H9 (cell line): ENCODE measurements at regions not wholly inside any gene's neighbourhood (a gene's known extent, or its start where the extent isn't known, plus 50 kb on each side); places are given as distances from the start of the nearest gene placed in this dataset.

Source experiments
- DNase-seq: peaks from one replicate; pipeline ENCODE4 v3.0.0-alpha.2; 2017
- H2AFZ ChIP-seq: one replicate; pipeline ENCODE4 v1.6.1; 2013; ENCODE audit warnings: mild to moderate bottlenecking, low read length, control low read depth, moderate library complexity
- H2AK5ac ChIP-seq: 2 replicates; pipeline ENCODE4 v1.6.1; 2013; ENCODE audit warnings: low read length, control low read depth, mixed read lengths; ENCODE audit not compliant: insufficient read length
- H2BK120ac ChIP-seq: one replicate; pipeline ENCODE4 v1.6.1; 2013; ENCODE audit warnings: low read depth, mild to moderate bottlenecking, low read length, control low read depth, inconsistent platforms; ENCODE audit not compliant: poor library complexity, severe bottlenecking
- H2BK12ac ChIP-seq: 2 replicates; pipeline ENCODE4 v1.6.1; 2013; ENCODE audit warnings: low read length, control low read depth, mixed read lengths, low read depth; ENCODE audit not compliant: insufficient read length
- H2BK15ac ChIP-seq: 2 replicates; pipeline ENCODE4 v1.6.1; 2013; ENCODE audit warnings: low read depth, low read length, control low read depth
- H2BK20ac ChIP-seq: one replicate; pipeline ENCODE4 v1.6.1; 2013; ENCODE audit warnings: low read depth, mild to moderate bottlenecking, low read length, control low read depth, inconsistent platforms; ENCODE audit not compliant: poor library complexity, severe bottlenecking
- H2BK5ac ChIP-seq: 2 replicates; pipeline ENCODE4 v1.6.1; 2013; ENCODE audit warnings: low read length, control low read depth, mixed read lengths; ENCODE audit not compliant: insufficient read length
- H3K14ac ChIP-seq: 2 replicates; pipeline ENCODE4 v1.6.1; 2013; ENCODE audit warnings: low read length, control low read depth; ENCODE audit not compliant: insufficient read depth
- H3K18ac ChIP-seq: 2 replicates; pipeline ENCODE4 v1.6.1; 2013; ENCODE audit warnings: low read depth, mild to moderate bottlenecking, mixed read lengths, low read length, control low read depth; ENCODE audit not compliant: insufficient read length
- H3K23ac ChIP-seq: 2 replicates; pipeline ENCODE4 v1.6.1; 2013; ENCODE audit warnings: low read length, control low read depth, mixed read lengths, low read depth; ENCODE audit not compliant: insufficient read length
- H3K23me2 ChIP-seq: 2 replicates; pipeline ENCODE4 v1.6.1; 2013; ENCODE audit warnings: low read depth, mild to moderate bottlenecking, mixed read lengths, low read length, control low read depth; ENCODE audit not compliant: insufficient read length, poor library complexity, severe bottlenecking
- H3K27ac ChIP-seq: 2 replicates; pipeline ENCODE4 v1.5.1; 2013; ENCODE audit warnings: low read length, control low read depth, mixed read lengths, low read depth; ENCODE audit not compliant: insufficient read length
- H3K27me3 ChIP-seq: 2 replicates; pipeline ENCODE4 v1.6.1; 2013; ENCODE audit warnings: low read length, control low read depth, inconsistent platforms; ENCODE audit not compliant: insufficient read depth
- H3K4ac ChIP-seq: 2 replicates; pipeline ENCODE4 v1.6.1; 2013; ENCODE audit warnings: low read depth, mild to moderate bottlenecking, control low read depth, inconsistent platforms, low read length, moderate library complexity
- H3K4me1 ChIP-seq: 2 replicates; pipeline ENCODE4 v1.6.1; 2013; ENCODE audit warnings: low read length, control low read depth, inconsistent platforms; ENCODE audit not compliant: insufficient read depth
- H3K4me2 ChIP-seq: 2 replicates; pipeline ENCODE4 v1.6.1; 2013; ENCODE audit warnings: low read length, control low read depth, mixed read lengths; ENCODE audit not compliant: insufficient read length, insufficient read depth
- H3K56ac ChIP-seq: 2 replicates; pipeline ENCODE4 v1.6.1; 2013; ENCODE audit warnings: low read depth, mild to moderate bottlenecking, mixed read lengths, low read length, control low read depth; ENCODE audit not compliant: insufficient read length
- H3K79me1 ChIP-seq: 2 replicates; pipeline ENCODE4 v1.6.1; 2013; ENCODE audit warnings: low read depth, mild to moderate bottlenecking, moderate library complexity, low read length, control low read depth, inconsistent platforms; ENCODE audit not compliant: insufficient read depth, poor library complexity, severe bottlenecking
- H3K79me2 ChIP-seq: 2 replicates; pipeline ENCODE4 v1.6.1; 2013; ENCODE audit warnings: low read length, control low read depth, inconsistent platforms; ENCODE audit not compliant: insufficient read depth
- H3K9ac ChIP-seq: 2 replicates; pipeline ENCODE4 v1.6.1; 2013; ENCODE audit warnings: low read length, control low read depth, mixed read lengths; ENCODE audit not compliant: insufficient read length; ENCODE audit errors: extremely low read depth
- H3K9me3 ChIP-seq: one replicate; pipeline ENCODE4 v1.6.1; 2013; ENCODE audit warnings: low read depth, low read length, inconsistent platforms; ENCODE audit not compliant: control insufficient read depth
- H3T11ph ChIP-seq: one replicate; pipeline ENCODE4 v1.6.1; 2013; ENCODE audit warnings: mild to moderate bottlenecking, low read length, control low read depth, inconsistent platforms
- H4K20me1 ChIP-seq: one replicate; pipeline ENCODE4 v1.6.1; 2013; ENCODE audit not compliant: control insufficient read depth, insufficient read length, insufficient read depth
- H4K5ac ChIP-seq: 2 replicates; pipeline ENCODE4 v1.6.1; 2013; ENCODE audit warnings: low read depth, mild to moderate bottlenecking, mixed read lengths, low read length, control low read depth; ENCODE audit not compliant: insufficient read length
- H4K8ac ChIP-seq: replicated peaks from 2 replicates; pipeline ENCODE4 v1.6.1; 2013; ENCODE audit warnings: low read length, control low read depth, mixed read lengths, low read depth; ENCODE audit not compliant: insufficient read length
- H4K91ac ChIP-seq: 2 replicates; pipeline ENCODE4 v1.6.1; 2013; ENCODE audit warnings: low read depth, mild to moderate bottlenecking, moderate library complexity, mixed read lengths, low read length, control low read depth; ENCODE audit not compliant: insufficient read length
- H3K27ac Mint-ChIP-seq, 3 experiments: 2 replicates in 2 of 3; 3 replicates in 1 of 3; pipeline ENCODE4 v1.8.0; 2020 to 2021; ENCODE audit warnings: mixed read lengths in 3 of 3, mild to moderate bottlenecking in 1 of 3, moderate library complexity in 1 of 3
- H3K27me3 Mint-ChIP-seq: 2 replicates; pipeline ENCODE4 v1.8.0; 2021; ENCODE audit warnings: low read depth, mild to moderate bottlenecking, moderate library complexity, mixed read lengths
- H3K36me3 Mint-ChIP-seq, 3 experiments: 2 replicates in 2 of 3; 3 replicates in 1 of 3; pipeline ENCODE4 v1.8.0; 2020 to 2021; ENCODE audit warnings: low read depth in 3 of 3, mixed read lengths in 3 of 3; ENCODE audit not compliant: insufficient read depth in 1 of 3
- H3K4me1 Mint-ChIP-seq, 2 experiments: 2 replicates each; pipeline ENCODE4 v1.8.0; 2020; ENCODE audit warnings: mixed read lengths in 2 of 2
- H3K4me3 Mint-ChIP-seq, 2 experiments: 2 replicates in 1 of 2; 3 replicates in 1 of 2; pipeline ENCODE4 v1.8.0; 2020 to 2021; ENCODE audit warnings: mild to moderate bottlenecking in 2 of 2, mixed read lengths in 2 of 2, moderate library complexity in 1 of 2
- H3K9me3 Mint-ChIP-seq, 2 experiments: 2 replicates in 1 of 2; 3 replicates in 1 of 2; pipeline ENCODE4 v1.8.0; 2020; ENCODE audit warnings: mild to moderate bottlenecking in 2 of 2, mixed read lengths in 2 of 2, moderate library complexity in 1 of 2
- CTCF ChIP-seq: fragments of 200-600 bp; sonication (generic); conservative IDR thresholded peaks from 3 replicates; pipeline ENCODE4 v1.8.0; 2021; ENCODE audit warnings: antibody characterized with exemption, mild to moderate bottlenecking
- WGBS: extraction: QIAGEN DNeasy Blood & Tissue Kit; methylation state at CpG from one replicate; pipeline ENCODE4 v1.1.7; 2013; ENCODE audit warnings: missing lambda C conversion rate, low lambda C conversion rate, mixed read lengths; ENCODE audit not compliant: insufficient read length; ENCODE audit errors: extremely low coverage; 5-methylcytosine and 5-hydroxymethylcytosine counted together

- no peak overlapping the region for H3K23ac ChIP-seq
- no peaks in the 10 kb centered on the region for H3K23me2 ChIP-seq
- H3K4ac ChIP-seq, result no peak overlapping the region
- H2BK12ac ChIP-seq, result no peak overlapping the region
- H3K27me3 ChIP-seq, result no peaks in the 10 kb centered on the region
- H3K9me3 ChIP-seq, result no peaks in the 10 kb centered on the region
- no peak overlapping the region for H3K56ac ChIP-seq
- Mint-ChIP-seq H3K27me3 (no peaks in the 10 kb centered on the region), H3K9me3 (no peaks in the 10 kb centered on the region), H3K4me1 (peaks cover 27 to 28% of the 10 kb centered on the region in 2 experiments), H3K27ac (no peak overlapping the region), H3K4me3 (no peak overlapping the region), H3K36me3 (peaks cover 0 to 4% (median 0%) of the 10 kb centered on the region in 3 experiments; a peak in 3 of 7 replicates)
- H3K9ac ChIP-seq, result no peak overlapping the region
- H3T11ph ChIP-seq, result no peak overlapping the region
- H2BK15ac ChIP-seq, result no peak overlapping the region
- H4K8ac ChIP-seq, result no peak overlapping the region
- H4K5ac ChIP-seq, result no peak overlapping the region
- H3K18ac ChIP-seq, result no peak overlapping the region
- no peak overlapping the region for H4K91ac ChIP-seq
- no peak overlapping the region for H2AFZ ChIP-seq
- H3K14ac ChIP-seq, result no peak overlapping the region
- H2BK120ac ChIP-seq, result no peak overlapping the region
- H3K27ac ChIP-seq, result no peak overlapping the region
- H2BK20ac ChIP-seq, result no peak overlapping the region
- DNase-seq, result no peak
- H3K4me2 ChIP-seq, result no peak overlapping the region
- no CpG with 5 or more reads among the region's 4 CpGs for WGBS
- no peak for TF ChIP-seq CTCF
- H3K79me2 ChIP-seq, result no peaks in the 10 kb centered on the region
- H4K20me1 ChIP-seq, result no peaks in the 10 kb centered on the region
- no peaks in the 10 kb centered on the region for H3K4me1 ChIP-seq
- no peaks in the 10 kb centered on the region for H3K79me1 ChIP-seq
- H2AK5ac ChIP-seq, result no peak overlapping the region
- no peak overlapping the region for H2BK5ac ChIP-seq
Measured at GRCh38 chr2:63697160-63697559, 108.4 kb downstream of the MDH1 start.
